HG02981 (cell line): ENCODE measurements at regions not wholly inside any gene's neighbourhood (a gene's known extent, or its start where the extent isn't known, plus 50 kb on each side); places are given as distances from the start of the nearest gene placed in this dataset.
A peak's percentile ranks its signal among the peaks of the same experiment; 100 is the strongest.
"Not testable (repeated sequence)": the region's sequence is repeated elsewhere in the genome, so short reads cannot be mapped to it uniquely, and the experiment has no call there.

ENCODE experiments used
- ATAC-seq: cut with Tn5 transposase; IDR thresholded peaks from one replicate; pipeline ENCODE4 v1.9.1; 2021; ENCODE audit warnings: mild to moderate bottlenecking, moderate library complexity; ENCODE audit not compliant: unreplicated experiment

DNA sequence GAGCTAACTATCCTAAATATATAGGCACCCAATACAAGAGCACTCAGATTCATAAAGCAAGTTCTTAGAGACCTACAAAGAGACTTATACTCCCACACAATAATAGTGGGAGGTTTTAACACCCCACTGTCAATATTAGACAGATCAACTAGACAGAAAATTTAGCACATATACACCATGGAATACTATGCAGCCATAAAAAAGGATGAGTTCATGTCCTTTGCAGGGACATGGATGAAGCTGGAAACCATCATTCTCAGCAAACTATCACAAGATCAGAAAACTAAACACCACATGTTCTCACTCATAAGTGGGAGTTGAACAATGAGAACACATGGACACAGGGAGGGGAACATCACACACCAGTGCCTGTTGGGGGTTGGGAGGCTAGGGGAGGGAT, 358.9 kb upstream of the KCND2 start:
- not testable (repeated sequence) for ATAC-seq

DNA sequence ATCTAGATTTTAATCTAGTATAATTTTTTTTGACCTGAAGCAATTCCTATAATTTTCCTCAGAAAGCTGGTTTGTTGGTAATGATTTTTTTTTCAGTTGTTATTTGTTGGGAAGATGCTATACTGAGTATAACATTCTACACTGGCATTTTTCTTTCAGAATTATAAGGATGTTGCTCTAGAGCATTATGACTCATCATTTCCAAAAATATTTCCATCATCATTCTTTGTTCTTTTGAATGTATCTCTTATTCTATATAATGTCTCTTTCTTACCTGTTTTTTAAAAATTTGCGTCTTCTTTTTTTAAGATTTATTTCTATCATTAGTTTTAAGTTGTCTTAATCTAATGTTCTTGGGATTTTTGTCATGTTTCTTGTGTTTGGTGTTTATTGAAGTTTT, 356.5 kb upstream of the KCND2 start:
- ATAC-seq: no peak

DNA sequence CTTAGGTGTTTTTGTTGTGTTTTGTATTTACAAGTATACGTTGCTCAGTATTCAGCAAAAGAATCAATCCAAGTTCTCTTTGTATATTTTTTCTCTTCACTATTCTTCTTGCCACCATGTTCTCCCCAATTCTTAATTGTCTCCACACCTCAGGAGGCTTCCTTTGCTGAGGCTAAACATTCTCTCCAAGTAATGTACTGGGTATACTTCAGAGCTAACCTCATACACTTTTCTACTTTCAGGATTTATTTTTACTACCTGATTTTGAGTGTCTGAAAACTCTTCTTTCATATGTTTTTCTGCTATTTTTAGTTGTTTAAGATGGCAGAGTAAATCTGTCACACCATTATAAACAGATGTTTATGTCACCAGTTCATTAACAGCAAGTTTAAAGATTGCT, 354.8 kb upstream of the KCND2 start:
- no peak for ATAC-seq

DNA sequence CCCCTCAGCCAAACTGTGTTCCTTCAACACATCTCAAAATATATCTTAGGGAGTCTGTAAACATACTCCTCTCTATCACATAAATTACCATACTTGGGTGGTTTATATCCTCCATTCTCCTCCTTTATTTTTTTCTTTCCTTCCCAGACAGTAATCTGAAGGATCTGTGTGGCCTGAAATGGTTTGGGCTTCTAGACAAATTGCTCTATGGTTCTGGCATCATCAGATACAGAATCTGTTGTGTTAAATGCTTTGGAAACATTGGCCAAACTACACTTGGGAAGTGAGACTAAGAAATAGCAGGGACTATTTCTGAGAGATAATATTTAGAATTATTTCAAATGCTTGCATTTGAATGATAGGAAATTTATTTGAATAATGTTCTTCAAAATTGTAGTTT, 353.0 kb upstream of the KCND2 start:
- no peak for ATAC-seq

DNA sequence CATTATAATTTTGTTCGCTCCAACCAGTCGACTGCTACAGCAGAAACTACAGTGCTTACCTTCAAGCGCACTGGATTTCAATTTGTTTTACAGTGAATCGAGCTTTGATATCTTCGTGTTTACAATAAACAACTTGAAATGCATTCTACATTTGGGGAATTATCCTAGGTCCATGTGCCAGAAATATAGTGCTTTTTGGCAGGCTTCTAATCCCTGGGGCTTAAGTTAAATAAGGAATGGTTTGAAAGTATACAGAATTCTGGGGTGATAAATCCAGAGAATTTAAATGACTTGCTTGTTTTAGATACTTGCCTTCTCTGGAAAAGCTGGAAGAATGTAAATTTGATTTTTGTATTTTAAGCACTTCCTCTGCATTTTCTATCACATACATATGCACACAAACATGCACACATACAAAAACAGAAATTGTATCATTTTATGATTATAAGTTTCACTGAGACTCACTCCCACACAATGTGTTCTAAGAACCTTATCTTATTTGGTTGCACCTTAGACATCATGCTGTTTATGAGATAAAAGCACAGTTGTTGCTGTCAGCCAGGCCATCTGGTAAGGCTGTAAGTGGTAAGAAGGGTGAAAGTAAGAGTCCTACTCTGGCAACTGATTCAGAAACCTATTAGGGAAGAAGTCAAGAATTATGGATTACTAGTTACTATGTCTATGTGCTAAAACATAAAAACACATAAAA, 347.2 kb upstream of the KCND2 start:
- no peak for ATAC-seq

DNA sequence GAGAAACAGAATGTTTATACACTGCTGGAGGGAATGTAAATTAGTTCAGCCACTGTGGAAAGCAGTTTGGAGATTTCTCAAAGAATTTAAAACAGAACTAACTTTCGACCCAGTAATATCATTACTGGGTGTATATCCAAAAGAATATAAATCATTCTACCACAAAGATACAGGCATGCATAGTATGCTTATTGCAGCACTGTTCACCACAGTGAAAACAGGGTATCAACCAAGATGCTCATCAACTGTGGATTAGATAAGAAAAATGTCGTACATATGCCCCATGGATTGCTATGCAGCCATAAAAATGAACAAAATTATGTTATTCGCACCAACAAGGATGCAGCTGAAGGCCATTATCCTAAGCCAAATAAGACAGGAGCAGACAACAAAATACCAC, 343.1 kb upstream of the KCND2 start:
- ATAC-seq: no peak

DNA sequence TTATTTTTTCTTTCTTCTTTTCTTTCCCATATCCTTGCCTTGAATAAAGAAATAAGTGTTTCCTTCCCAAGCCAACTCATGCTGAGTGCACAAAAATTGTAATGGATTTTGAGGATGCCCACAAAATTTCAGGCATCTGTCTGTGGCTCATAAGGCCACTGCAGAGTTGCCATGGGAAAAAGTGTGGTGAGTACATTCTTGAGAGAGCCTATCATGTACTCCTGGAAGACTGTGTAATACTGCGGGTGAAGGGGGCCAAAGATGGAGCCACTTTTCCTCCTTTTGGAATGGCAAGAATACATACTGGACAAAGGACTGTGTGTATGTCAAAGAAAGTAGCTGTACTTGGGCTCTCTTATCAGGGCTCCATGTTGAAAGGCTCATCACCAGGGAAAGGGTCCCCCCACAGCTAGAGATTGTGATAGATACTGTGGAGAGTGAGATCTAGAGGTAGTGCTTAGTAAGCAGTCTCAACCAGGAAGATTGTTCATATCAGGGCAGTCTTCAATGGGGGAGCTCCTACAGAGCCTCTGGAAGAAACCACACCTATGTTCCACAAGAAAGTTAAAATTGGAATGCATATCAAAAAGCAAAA, 341.6 kb upstream of the KCND2 start:
- no peak for ATAC-seq

DNA sequence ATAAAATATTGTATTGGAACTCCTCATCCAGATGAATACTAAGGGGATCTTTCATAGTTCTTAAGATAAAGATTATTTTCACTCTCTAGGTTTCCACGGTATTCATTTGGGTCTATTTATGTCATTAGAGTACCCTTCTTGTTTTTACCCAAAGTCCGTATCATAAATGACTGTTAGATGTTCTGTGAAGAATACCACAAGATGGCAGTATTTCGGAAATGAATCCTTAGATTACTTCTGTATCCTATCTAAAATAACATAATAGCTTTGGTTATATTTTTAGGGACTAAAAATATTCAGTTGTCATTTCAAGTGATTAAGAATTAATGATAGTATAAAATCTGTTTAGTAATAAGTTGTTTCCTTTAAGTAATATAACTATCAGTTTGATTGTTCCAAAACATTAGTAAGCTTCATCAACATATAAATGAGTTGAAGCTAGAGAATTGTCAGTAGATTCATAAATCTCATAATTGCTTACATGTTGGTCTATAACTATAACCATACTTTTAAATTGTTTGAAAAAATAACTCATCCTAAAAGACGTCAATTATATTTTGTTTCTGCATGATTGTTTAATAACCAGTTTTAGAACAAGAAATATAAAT, 337.5 kb upstream of the KCND2 start:
- ATAC-seq: peak; percentile 54

DNA sequence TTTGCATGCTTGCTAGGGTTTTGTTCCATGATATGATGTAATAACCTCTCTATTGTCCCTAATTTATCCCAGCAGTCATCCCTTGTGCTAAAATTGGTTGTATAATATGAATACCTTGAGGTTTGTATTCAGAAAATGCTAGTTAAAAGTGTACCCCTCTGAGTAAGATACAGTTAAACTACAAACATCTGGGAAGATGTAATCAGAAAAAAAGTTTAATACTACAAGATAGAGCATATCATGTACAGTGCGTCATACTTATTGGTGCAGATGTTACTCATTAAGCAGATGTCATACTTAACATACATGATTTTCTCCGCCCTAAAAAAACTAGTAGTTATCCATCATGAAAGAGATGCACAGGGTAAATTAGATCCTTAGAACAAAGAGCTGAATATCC, 336.1 kb upstream of the KCND2 start:
- ATAC-seq: no peak

DNA sequence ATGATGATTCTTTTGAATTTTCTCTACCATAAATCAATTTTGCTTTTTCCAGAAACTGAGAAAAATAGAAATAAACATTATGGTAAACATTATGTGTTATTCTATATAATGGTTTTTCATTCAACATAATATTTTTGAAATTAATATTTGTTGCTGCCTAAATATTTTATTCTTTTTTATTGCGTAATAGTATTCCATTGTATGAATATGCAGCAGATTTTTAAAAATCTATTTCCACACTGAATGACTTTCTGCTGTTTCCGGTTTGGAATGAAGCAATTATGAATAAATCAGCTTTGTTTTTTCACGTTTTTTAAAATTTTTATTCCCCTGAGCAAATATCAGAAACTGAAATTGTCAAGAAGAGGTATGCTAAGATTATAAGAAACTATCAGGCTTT, 335.2 kb upstream of the KCND2 start:
- ATAC-seq: no peak

DNA sequence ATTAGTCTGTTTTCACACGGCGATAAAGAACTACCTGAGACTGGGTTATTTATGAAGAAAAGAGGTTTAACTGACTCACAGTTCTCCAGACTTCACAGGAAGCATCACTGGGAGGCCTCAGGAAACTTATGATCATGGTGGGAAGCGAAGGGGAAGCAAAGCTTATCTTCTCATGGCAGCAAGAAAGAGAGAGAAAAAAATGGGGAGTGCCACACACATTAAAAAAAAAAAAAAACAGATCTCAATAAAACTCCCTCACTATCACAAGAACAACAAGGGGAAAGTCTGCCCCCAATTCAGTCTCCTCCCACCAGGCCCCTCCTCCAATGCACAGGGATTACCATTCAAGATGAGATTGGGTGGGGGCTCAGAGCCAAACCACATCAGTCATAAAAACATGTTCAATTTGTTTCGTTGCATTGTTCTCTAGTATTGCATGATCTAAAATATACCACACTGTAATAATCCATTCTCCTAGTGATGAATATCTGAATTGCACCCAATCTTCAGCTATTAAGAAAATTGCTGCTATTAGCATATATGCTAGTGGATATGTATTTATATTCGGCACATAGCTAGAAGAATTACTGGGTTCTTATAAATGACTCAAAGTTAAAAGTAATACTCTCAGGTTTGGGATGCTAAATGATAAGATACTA, 328.9 kb upstream of the KCND2 start:
- ATAC-seq: no peak

DNA sequence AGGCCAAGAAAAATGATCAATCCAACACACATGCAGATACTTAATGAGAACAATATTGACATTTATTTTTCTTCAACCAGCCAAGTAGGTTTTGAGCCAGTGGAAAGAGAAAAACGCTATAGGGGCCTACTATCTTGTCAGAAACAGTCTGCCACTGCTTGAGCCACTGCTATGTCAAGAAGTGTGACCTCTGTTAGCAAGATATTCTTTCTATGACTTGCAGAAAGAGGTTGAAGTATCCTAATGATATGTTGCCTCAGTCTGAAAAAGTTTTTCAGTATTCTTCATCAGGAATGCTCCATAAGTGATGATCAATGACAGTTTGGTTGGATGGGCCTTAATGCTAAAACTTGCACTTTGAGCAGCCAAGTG, 328.4 kb upstream of the KCND2 start:
- no peak for ATAC-seq

DNA sequence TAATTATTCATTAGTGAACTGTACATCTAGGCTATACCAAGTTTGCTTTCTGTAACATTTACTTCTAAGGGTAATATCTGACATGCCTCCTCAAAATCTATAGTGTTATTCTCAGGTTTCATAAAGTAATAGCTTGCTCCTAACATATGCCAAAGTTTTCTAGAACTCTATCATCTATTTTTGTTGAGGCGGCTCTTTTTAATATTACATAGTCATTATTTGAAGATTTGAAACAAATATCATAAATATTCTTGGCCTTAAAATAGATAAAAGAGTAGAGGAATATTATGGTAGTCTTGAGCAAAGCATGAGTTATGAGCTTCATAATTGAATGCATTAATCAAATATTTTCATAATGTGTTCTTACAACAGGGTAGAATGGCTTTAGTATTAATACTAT, 327.2 kb upstream of the KCND2 start:
- no peak for ATAC-seq

DNA sequence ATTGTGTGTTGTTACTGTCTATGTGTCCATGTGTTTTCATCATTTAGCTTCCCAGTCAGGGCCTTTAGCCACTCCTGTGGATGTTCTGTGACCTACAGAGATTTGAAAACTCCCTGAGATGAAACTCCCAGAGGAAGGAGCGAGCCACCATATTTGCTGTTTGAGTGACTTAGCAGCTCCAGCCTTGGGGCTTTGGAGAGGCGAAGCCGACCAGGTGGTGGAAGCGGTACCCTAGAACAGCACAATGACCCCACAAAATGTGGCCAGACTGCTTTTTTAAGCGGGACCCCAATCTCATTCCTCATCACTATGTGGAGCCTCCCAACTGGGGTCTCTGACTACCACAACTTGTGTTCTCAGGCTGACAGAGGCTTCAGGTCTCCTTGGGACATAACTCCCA, 323.9 kb upstream of the KCND2 start:
- no peak for ATAC-seq

DNA sequence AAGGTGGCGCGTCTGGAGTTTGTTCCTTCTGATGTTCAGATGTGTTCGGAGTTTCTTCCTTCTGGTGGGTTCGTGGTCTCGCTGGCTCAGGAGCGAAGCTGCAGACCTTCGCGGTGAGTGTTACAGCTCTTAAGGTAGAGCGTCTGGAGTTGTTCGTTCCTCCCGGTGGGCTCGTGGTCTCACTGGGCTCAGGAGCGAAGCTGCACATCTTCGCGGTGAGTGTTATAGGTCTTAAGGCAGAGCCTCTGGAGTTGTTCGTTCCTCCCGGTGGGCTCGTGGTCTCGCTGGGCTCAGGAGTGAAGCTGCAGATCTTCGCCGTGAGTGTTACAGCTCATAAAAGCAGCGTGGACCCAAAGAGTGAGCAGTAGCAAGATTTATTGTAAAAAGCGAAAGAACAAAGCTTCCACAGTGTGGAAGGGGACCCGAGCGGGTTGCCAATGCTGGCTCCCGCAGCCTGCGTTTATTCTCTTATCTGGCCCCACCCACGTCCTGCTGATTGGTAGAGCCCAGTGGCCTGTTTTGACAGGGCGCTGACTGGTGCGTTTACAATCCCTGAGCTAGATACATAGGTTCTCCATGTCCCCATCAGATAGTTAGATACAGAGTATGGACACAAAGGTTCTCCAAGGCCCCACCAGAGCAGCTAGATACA, 322.5 kb upstream of the KCND2 start:
- ATAC-seq: not testable (repeated sequence)

DNA sequence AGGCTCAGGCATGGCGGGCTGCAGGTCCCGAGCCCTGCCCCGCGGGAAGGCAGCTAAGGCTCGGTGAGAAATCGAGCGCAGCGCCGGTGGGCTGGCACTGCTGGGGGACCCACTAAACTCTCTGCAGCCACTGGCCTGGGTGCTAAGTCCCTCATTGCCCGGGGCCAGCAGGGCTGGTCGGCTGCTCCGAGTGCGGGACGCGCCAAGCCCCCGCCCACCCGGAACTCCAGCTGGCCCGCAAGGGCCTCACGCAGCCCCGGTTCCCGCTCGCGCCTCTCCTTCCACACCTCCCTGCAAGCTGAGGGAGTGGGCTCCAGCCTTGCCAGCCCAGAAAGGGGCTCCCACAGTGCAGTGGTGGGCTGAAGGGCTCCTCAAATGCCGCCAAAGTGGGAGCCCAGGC, 321.4 kb upstream of the KCND2 start:
- ATAC-seq: not testable (repeated sequence)

DNA sequence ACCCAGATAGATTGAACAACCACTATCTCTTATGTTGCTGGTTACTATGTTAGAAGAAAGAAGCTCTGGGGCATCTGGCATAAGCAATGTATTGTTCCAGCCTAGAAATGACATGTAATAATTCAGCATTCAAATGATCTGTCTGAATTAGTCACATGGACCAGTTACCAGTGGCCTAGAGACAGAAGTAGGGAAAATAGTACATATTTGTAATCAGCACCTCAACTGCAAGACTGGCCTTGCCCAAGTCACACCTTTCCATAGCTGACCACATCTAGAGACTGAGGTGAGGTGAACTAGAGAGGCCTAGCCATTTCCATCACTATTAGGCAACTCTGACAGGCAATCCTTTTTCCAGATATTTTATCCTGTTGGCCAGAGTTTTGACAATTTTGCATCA, 315.6 kb upstream of the KCND2 start:
- ATAC-seq: no peak

DNA sequence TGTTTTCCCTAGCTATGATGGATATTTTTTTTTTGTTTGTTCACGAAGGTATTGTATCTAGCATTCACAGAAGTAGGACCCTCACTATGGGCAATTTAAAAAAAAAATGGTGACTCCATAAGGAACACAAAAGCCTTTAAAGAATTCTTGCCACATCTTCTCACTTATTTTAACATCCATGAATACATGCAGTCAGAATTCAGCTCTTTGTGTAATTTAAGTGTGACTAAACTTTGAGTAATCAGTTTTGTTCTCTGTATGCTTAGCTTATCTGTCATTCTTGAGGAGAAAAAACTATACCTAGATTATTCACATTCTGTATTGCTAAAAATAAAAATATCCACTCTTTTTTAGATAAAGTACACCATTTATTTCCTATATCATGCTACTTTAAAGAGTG, 313.2 kb upstream of the KCND2 start:
- ATAC-seq: no peak

DNA sequence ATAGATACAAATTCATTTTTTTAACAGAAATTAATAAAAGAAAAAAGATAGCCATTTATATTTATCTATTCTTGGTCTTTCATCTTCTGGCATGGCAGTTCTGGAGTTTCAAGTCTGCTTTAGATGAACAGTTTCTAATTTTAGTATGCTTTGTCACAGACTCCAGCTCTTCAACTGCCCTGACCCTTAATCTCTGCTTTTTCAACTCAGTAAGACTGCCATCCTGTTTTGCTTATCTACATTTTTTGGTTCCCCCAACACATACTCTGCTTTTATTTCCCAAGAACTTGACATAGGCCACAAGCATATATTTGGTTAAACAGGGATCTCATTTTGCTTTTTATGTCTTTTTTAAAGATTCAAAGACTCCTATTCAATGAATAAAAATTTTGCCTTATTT, 309.3 kb upstream of the KCND2 start:
- no peak for ATAC-seq

DNA sequence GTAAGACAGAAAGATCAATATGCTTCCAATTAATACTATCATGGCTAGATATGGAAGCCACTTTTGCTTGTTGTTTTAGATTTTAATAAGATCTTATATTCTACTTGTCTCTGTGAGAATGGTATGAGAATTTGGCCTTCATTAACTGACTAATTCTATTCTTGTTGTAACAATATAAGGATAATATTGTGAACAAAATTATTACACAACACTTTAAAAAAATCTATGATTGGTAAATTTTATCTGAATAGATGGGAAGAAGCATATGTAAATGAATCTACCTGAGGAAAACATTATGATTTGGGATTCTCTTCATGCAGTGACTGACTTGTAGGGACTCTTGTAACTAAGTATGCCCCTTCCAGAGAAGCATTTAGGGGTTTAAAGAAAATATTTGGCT, 308.9 kb upstream of the KCND2 start:
- no peak for ATAC-seq

DNA sequence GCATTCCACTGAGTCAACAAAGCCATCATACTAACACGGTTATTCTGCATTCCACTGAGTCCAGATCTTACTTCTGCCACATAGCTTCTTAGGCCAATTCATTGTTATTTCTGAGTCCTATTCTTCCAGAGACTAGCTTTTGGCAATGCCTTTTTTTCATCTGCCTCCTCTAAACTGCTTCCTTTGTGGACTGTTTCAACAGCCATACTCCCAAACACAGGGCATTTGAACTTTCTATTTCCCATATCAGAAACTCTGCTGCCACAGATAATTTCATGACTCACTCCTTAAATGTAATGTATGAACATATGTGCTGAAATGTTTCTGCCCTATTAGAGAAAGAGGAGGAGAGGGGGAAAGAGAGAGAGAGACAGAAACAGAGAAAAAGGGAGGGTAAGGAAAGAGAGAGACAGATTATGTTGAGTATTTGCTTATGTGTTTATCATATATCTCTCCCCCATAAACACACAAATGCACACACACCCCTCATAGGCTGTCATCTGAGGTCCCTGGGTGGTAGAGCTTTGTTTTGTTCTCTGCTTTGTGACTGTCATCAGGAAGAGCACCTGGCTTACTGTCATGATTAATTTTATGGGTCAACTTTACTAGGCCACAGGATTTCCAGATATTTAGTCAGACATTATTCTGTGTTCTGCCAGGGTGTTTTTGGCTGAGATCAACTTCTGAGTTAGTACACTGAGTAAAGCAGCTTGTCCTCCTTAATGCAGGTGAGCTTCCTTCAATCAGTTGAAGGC, 308.0 kb upstream of the KCND2 start:
- ATAC-seq: no peak
